ENCODE measurements at regions not wholly inside any gene's neighbourhood (a gene's known extent, or its start where the extent isn't known, plus 50 kb on each side); places are given as distances from the start of the nearest gene placed in this dataset.

GRCh38 chr17:70825321-70826125 lies 656.2 kb downstream of the KCNJ2 start:
- DNase-seq: no peak

GRCh38 chr17:70829876-70830275 lies 660.5 kb downstream of the KCNJ2 start:
- no peak for DNase-seq

GRCh38 chr17:70834039-70834438 lies 664.7 kb downstream of the KCNJ2 start:
- no peak for DNase-seq

- DNase-seq: no peak
Observed at GRCh38 chr17:70848785-70849184, 679.5 kb downstream of the KCNJ2 start.

GRCh38 chr17:70855401-70856054 lies 686.2 kb downstream of the KCNJ2 start:
- no peak for DNase-seq

DNA sequence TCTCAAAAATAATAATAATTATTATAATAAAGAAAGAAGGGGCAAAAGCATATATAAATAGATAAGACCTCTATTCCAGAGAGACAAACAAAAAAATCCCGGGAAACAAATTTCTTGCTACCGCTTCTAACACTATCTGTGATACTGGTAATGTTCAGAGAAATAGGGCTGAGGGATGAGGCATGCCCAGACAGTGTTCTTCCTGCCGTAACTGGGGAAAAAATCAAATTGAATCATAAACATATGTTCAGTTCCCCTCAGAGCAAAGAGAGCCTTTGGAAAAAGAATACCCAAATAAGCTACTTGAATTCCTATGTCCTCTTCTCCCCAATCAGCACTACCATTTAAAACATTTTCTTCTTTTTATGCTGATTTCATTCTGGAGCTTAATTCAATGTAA lies 688.0 kb downstream of the KCNJ2 start:
- DNase-seq: no peak

DNA sequence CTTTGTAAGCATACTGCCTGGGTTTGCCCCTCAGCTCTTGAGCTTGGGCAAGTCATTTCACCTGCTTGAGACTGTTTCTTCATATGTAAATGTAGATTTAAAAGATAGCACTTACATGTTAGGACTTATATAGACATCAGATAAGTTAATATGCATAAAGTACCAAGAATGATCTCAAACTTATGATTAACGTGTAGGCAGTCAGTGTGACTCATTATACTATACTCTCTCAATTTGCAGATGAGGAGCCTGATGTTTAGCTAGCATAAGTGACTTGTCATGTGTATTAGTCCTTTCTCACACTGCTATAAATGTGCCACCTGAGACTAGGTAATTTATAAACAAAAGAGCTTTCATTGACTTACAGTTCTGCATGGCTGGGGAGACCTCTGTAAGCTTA lies 690.5 kb downstream of the KCNJ2 start:
- DNase-seq: no peak

DNA sequence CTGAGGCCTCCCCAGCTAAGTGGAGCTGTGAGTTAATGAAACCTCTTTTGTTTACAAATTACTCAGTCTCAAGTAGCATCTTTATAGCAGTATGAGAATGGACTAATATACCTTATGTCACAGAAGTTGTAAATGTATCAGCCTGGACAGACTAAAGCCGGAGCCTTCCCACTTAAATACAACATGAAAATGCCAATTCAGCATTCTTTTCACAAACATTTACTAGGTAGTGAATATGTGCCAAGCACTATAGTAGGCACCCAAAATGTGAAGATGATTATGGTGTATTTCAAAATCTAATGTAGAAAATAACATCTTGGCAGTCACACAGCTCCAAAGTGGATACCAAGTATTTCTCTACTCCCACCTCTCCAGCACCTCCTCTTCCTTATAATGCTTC lies 693.0 kb downstream of the KCNJ2 start:
- DNase-seq: no peak

DNA sequence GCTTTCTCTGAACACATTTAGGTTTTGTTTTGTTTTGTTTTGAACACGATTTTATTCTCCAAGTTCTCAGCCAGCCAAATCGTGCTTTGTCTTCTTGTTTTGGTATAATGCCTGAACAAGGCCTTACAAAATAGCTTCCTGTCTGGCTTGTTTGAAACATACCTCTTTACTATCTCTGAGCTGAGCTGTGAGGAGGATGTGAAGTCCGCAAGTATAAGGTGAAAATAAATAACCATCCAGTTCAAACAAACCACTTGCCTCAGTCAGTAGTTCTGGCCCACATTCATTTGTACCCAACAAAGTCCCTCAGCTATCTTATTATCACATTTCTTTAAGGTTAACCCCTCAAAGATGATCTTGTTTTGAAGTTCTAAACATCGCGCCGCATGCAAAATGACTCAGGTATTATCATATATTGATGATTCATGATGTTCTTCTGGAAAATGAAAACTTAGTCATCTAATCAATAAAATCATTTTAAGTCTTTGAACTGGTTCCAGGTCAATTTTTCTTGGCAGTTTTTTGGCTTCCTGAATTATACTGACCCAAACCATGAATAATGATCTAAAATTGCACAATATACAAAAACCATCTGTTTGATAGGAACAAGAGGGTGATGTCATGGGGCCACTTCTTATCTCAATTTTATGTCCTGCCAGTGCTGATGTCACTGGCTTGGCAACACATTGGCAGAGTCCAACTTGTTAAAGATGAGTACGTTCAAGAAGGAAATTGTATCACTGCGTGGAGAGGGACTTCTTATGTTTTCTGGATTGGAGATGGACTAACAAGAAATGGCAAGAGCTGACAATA lies 694.3 kb downstream of the KCNJ2 start:
- DNase-seq: no peak

DNA sequence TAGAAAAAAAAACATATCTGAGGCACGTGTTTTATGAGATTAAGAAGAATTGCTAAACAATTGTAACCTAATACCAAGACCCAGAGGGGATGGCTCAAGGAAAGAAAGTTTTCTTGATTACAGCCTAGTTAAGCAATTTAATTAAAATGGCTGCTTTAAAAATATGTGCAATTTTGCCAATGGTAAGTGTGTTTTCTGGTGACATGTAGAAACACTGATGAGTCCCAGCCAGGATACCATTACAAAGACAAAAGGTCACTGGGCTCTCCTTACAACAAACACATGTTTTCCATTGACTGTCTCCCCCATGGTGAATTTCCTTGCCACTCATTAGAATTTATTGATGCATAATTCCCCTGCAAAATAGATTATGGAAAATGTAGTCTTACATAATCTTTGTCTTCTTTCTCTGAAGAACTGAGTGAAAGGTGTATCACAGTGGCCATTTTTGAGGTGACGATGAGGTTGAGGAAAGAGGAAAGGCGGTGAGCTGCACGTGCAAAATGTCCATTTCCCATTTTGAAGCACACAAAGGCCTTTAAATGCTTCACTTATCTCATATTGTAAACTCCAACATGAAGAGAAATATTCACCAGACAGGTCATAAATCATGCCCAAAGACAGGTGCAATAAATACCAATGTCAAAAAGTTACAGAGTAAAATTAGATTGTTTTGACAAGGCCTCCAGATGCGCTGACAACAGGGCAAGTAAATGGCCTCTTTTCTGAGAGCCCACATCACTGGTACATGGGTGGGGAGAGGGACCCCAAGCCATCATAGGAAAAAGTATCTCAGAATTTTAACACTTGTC lies 696.9 kb downstream of the KCNJ2 start:
- DNase-seq: no peak

DNA sequence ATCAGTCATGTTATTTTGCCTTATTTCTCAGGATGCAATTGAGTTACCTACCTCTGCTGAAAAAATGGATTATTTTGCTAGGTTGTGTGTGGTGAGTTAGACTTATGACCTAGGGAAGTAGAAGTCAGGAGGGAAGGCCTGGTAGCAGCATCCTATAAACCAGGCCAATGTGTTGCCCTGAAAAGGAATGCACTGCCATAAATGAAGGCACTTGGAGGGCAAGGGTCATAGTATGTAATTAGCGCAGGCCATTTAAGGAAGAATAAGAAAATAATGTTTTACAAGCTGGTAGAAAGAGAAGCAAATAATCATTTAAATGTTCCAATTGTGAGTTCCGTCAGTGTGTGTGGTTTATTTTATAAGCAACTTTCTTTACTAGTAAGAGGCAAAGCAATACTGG lies 698.8 kb downstream of the KCNJ2 start:
- no peak for DNase-seq

DNA sequence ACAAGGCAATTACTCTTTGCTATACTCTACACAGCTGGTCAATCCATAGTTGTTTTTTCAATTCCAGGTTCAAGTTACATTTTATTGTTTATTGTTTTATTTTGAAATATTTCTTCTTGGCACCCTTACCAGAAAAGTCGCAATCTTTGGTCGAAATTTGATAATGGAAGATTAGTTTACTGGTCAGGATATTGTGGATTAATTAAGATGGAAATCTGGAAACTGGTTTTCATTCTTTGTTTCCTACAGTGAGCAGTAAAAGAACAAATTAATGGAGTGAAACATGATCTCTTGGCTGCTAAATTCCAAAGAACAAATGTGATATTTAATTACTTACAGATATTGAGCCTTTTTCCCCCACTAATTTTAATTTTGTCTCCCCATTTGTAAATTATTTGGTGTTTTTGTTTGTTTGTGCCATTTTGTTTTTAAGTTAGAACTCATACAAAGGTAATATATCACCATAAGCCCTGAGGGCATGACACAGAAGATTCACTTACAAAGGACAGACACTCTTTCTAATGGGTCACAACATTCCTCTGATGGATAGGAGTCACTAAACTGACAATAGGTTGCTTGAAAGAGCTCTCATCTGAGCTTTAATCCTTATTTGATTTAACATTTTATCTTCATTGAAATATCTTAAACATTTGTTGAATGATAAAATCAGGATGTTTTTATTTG lies 700.2 kb downstream of the KCNJ2 start:
- DNase-seq: no peak

- DNase-seq: no peak
Observed at GRCh38 chr17:70871180-70871818, 702.0 kb downstream of the KCNJ2 start.

DNA sequence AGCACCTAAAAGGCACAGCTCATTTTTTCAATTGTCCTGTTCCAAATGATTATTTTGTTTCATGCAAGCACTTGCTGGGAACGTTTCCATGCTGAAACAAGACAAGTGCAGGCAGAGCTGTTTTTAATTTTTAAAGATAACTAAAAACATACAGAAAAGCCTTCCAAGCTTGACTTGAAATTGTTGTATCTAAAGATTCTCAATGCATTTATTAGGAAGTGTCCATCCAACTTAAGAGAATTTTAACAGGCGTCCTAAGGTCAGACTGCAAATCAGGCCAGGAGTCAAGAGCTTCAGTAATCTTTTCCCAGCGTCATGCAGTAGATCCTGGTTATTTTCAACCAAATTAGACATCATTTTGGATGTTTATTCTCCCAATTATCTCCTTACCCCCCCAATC lies 702.8 kb downstream of the KCNJ2 start:
- no peak for DNase-seq

- DNase-seq: no peak
Observed at GRCh38 chr17:70875729-70876310, 706.5 kb downstream of the KCNJ2 start.

- DNase-seq: no peak
Observed at GRCh38 chr17:70878879-70879278, 709.5 kb downstream of the KCNJ2 start.

DNA sequence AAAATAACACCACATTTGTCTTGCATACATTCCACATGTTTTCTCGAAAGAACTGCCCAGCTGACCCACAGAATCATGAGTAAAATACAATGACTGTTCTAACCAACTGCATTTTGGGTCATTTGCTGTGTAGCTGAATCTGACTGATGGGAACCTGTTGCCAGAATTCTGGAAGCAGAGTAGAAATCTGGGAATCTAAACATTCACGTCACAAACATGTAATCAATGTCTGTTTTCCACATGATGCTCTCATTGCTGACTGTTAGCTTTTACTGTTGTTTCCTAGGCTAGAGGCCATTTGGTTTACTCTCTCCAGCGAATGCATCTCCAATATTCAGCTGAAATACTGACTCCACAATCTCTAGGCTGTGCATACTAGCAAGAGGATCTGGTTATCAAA lies 710.1 kb downstream of the KCNJ2 start:
- no peak for DNase-seq

- DNase-seq: no peak
Observed at GRCh38 chr17:70881093-70881492, 711.8 kb downstream of the KCNJ2 start.

- no peak for DNase-seq
Observed at GRCh38 chr17:70882504-70882903, 713.2 kb downstream of the KCNJ2 start.

DNA sequence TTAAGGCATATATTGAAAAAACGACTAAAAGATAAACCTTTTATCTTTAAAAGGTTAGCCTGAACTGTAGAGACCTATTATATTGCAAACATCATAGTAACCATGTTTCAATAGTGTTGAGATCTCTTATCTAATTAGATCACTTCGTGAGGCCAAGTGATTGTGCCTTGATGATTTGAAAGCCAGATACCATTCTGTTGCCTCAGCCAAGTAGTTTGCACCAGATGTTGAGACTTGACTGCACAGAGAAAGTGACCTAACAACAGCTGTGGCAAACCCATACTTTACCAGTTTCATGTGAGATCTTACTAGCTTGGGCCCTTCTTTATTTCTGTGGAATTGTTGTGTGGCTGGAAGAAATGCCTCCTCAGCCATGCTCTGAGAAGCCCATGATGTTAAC lies 717.3 kb downstream of the KCNJ2 start:
- DNase-seq: no peak

GRCh38 chr17:70888324-70888723 lies 719.0 kb downstream of the KCNJ2 start:
- no peak for DNase-seq
